ENCODE measurements at regions not wholly inside any gene's neighbourhood (a gene's known extent, or its start where the extent isn't known, plus 50 kb on each side); places are given as distances from the start of the nearest gene placed in this dataset.

GRCh38 chr18:54767098-54767497 is 61.2 kb upstream of the RAB27B start:
- H3K4me3 ChIP-seq (ENCODE audit: low read depth, low read length): no peak overlapping the region
- TF ChIP-seq CTCF (IDR thresholded peaks at IDR 0.05; ENCODE audit: low read depth, low read length): no peak

- TF ChIP-seq CTCF (IDR thresholded peaks at IDR 0.05; ENCODE audit: low read depth, low read length): no peak
- no peak overlapping the region for H3K4me3 ChIP-seq (ENCODE audit: low read depth, low read length)
Observed at GRCh38 chr18:54769526-54770464, 58.5 kb upstream of the RAB27B start.

GRCh38 chr18:54772056-54772455 is 56.2 kb upstream of the RAB27B start:
- no peak overlapping the region for H3K4me3 ChIP-seq (ENCODE audit: low read depth, low read length)
- TF ChIP-seq CTCF (IDR thresholded peaks at IDR 0.05; ENCODE audit: low read depth, low read length): no peak

GRCh38 chr18:54774423-54774822 is 53.9 kb upstream of the RAB27B start:
- H3K4me3 ChIP-seq (ENCODE audit: low read depth, low read length): no peak overlapping the region
- TF ChIP-seq CTCF (IDR thresholded peaks at IDR 0.05; ENCODE audit: low read depth, low read length): no peak

- no peak overlapping the region for H3K4me3 ChIP-seq (ENCODE audit: low read depth, low read length)
- TF ChIP-seq CTCF (IDR thresholded peaks at IDR 0.05; ENCODE audit: low read depth, low read length): no peak
Observed at GRCh38 chr18:54774981-54775665, 53.2 kb upstream of the RAB27B start.

- no peak overlapping the region for H3K4me3 ChIP-seq (ENCODE audit: low read depth, low read length)
- peak; percentile 42 for TF ChIP-seq CTCF (IDR thresholded peaks at IDR 0.05; ENCODE audit: low read depth, low read length)
Observed at GRCh38 chr18:54775686-54776085, 52.6 kb upstream of the RAB27B start.

All from WI38 (cell line).